GM12872 (cell line): ENCODE measurements at regions not wholly inside any gene's neighbourhood (a gene's known extent, or its start where the extent isn't known, plus 50 kb on each side); places are given as distances from the start of the nearest gene placed in this dataset.

Experiments used
- TF ChIP-seq, protein P1 (sequence below): IDR thresholded peaks from 3 replicates; pipeline ENCODE4 v1.5.1; 2011; ENCODE audit warnings: low read depth, mild to moderate bottlenecking, low read length, moderate library complexity; ENCODE audit not compliant: insufficient read depth

GRCh38 chr5:89236900-89237299, 353.9 kb upstream of the MEF2C start:
- TF ChIP-seq, protein P1, sequence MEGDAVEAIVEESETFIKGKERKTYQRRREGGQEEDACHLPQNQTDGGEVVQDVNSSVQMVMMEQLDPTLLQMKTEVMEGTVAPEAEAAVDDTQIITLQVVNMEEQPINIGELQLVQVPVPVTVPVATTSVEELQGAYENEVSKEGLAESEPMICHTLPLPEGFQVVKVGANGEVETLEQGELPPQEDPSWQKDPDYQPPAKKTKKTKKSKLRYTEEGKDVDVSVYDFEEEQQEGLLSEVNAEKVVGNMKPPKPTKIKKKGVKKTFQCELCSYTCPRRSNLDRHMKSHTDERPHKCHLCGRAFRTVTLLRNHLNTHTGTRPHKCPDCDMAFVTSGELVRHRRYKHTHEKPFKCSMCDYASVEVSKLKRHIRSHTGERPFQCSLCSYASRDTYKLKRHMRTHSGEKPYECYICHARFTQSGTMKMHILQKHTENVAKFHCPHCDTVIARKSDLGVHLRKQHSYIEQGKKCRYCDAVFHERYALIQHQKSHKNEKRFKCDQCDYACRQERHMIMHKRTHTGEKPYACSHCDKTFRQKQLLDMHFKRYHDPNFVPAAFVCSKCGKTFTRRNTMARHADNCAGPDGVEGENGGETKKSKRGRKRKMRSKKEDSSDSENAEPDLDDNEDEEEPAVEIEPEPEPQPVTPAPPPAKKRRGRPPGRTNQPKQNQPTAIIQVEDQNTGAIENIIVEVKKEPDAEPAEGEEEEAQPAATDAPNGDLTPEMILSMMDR, result no peak

DNA sequence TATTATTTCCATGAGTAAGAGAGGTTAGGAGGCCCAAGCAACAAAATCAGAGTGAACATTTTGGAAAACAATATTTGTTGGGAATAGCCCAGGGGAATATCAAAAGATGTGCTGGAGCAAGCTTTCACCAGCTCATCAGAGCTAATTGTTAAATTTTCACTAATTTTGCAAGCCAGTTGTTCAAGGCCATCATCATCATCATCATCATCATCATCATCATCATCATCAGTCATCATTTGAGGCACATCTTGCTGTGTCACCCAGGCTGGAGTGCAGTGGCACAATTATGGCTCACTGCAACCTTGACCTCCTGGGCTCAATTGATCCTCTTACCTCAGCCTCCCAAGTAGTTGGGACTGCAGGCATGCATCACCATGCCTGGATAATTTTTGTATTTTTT, 350.5 kb upstream of the MEF2C start:
- TF ChIP-seq, protein P1, result no peak

DNA sequence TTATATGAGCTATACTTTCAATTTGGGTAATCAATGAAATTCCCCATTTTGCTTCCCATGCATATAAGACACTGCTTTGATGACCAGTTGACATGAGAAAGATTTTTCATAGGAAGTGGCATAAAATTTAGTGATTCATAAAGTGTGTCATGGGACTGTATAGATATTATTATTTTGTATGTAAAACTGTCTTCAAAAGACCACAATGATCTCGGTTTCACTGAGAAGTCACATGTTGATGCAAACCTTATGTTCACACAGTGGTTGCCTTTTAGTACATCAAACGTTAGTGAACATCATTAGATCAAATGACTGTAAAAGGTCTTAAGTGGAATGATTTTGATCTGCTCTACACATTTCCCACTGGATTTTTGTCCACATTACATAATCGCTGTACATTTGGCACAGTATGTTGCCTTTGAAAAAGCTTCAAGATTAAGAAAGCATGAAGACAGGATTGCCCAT, 349.2 kb upstream of the MEF2C start:
- TF ChIP-seq, protein P1, result no peak

- TF ChIP-seq, protein P1, result no peak
Measured at GRCh38 chr5:89230178-89230577, 347.2 kb upstream of the MEF2C start.

- TF ChIP-seq, protein P1, result no peak
Measured at GRCh38 chr5:89229331-89230070, 346.5 kb upstream of the MEF2C start.

GRCh38 chr5:89228355-89228754, 345.4 kb upstream of the MEF2C start:
- TF ChIP-seq, protein P1, result no peak

DNA sequence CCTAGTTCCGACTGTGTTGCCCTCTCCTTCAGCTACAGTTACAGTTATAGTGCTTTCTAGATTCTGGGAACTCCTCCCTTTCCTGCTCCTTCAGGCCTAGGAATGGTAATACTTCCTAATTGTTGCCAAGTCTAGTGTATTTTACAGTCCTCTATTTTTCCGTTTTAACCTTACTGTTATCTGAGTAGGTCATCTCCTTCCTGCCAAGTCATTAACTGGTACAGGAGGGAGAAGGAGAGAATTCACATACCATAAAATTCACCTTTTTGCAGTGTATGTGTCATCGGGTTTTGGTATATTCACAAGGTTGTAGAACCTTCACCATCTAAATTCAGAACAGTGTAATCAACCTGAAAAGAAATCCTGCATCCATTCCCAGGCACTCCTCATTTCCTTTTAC, 335.4 kb upstream of the MEF2C start:
- TF ChIP-seq, protein P1, result no peak
